ENCODE measurements at regions not wholly inside any gene's neighbourhood (a gene's known extent, or its start where the extent isn't known, plus 50 kb on each side); places are given as distances from the start of the nearest gene placed in this dataset.

DNA sequence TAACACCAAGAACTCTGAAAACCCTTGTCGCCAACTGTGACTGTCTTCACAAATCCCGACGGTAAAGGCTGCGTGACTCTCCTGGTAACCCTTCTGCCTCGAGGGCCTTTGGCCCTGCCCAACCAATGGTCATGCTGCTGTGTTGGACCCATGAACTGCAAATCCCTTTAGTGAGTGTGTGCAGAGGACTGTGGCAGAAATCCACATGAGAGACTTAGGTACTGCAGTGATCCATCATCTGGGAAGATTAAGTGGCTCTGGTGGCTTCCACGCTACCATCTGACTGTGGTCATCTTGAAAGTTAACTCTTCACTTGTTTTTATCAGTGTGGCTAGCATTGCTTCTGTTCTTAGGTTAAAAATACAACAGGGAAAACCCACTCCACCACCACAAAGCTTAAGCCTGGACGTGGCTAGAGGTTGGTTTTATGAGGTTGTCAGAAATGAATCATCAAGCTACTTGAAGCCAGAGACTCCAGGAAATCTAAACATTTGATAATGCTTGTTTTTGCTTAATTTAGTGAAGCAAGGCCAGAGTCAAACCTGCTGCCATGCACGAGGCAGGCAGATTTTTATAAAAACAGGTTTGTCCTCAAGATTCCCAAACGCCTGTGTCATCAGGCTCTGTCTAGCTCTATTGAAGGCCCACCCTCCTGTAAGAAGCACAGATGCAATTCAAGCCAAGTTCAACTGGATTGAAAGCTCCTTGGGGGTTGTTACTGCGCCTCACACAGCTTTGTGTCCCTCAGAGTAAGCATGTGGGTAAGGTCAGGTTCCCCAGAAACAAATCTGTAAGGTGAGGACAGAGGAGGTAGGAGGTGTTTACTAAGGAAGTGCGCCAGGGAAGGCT is 52.7 kb upstream of the ERCC6L2 start:
- Histone ChIP-seq H3F3A (ENCODE audit: control insufficient read depth, insufficient read depth) (no peaks in the 10 kb centered on the region), H3K4me2 (ENCODE audit: low read length) (no peak overlapping the region), H3K9me3 (ENCODE audit: control insufficient read depth, insufficient read depth, low read length) (no peaks in the 10 kb centered on the region), H3K36me3 (ENCODE audit: control insufficient read depth, low read length) (no peaks in the 10 kb centered on the region), H3K79me2 (ENCODE audit: control insufficient read depth, low read length) (no peaks in the 10 kb centered on the region), H3K4me3 (ENCODE audit: low read length) (no peak overlapping the region), H3K27ac (ENCODE audit: low read depth, low read length) (no peak overlapping the region), H3K27me3 (ENCODE audit: control insufficient read depth, low read length) (peaks cover 14% of the 10 kb centered on the region), H3K9me2 (replicated peaks; ENCODE audit: control insufficient read depth, low read length) (no peaks in the 10 kb centered on the region), H3K4me1 (ENCODE audit: control insufficient read depth, low read length) (no peaks in the 10 kb centered on the region), H4K20me1 (ENCODE audit: control insufficient read depth, insufficient read depth, low read depth, low read length) (no peaks in the 10 kb centered on the region)
- TF ChIP-seq EZH2phosphoT487 (IDR thresholded peaks at IDR 0.05; ENCODE audit: borderline replicate concordance, low read length), result no peak
- TF ChIP-seq, protein P1, sequence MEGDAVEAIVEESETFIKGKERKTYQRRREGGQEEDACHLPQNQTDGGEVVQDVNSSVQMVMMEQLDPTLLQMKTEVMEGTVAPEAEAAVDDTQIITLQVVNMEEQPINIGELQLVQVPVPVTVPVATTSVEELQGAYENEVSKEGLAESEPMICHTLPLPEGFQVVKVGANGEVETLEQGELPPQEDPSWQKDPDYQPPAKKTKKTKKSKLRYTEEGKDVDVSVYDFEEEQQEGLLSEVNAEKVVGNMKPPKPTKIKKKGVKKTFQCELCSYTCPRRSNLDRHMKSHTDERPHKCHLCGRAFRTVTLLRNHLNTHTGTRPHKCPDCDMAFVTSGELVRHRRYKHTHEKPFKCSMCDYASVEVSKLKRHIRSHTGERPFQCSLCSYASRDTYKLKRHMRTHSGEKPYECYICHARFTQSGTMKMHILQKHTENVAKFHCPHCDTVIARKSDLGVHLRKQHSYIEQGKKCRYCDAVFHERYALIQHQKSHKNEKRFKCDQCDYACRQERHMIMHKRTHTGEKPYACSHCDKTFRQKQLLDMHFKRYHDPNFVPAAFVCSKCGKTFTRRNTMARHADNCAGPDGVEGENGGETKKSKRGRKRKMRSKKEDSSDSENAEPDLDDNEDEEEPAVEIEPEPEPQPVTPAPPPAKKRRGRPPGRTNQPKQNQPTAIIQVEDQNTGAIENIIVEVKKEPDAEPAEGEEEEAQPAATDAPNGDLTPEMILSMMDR (IDR thresholded peaks at IDR 0.05; ENCODE audit: low read depth, low read length, poor library complexity, severe bottlenecking), result no peak

DNA sequence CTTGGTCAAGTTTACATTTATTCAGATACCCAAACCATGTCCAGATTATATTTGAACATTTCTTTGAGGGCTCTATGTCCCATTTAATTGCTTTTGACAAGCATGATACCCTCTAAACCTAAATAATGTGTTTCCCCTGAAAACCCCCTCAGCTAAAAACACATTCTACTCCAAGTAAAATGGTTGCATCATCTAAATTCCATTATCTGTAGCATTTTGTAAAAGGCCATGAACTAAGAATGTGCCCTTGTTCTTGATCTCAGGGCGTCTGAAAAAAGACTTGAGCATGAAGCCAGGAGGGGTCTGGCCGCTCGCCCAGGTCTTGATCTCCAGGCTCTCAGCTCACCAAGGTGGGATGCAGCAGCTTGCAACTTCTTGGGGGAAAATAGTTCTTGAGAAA is 53.5 kb upstream of the ERCC6L2 start:
- Histone ChIP-seq H3K79me2 (ENCODE audit: control insufficient read depth, low read length) (no peaks in the 10 kb centered on the region), H3K9me2 (replicated peaks; ENCODE audit: control insufficient read depth, low read length) (no peaks in the 10 kb centered on the region), H3K4me1 (ENCODE audit: control insufficient read depth, low read length) (no peaks in the 10 kb centered on the region), H3K9me3 (ENCODE audit: control insufficient read depth, insufficient read depth, low read length) (no peaks in the 10 kb centered on the region), H3F3A (ENCODE audit: control insufficient read depth, insufficient read depth) (no peaks in the 10 kb centered on the region), H3K4me2 (ENCODE audit: low read length) (no peak overlapping the region), H4K20me1 (ENCODE audit: control insufficient read depth, insufficient read depth, low read depth, low read length) (no peaks in the 10 kb centered on the region), H3K36me3 (ENCODE audit: control insufficient read depth, low read length) (no peaks in the 10 kb centered on the region), H3K27ac (ENCODE audit: low read depth, low read length) (no peak overlapping the region), H3K27me3 (ENCODE audit: control insufficient read depth, low read length) (peaks cover 14% of the 10 kb centered on the region), H3K4me3 (ENCODE audit: low read length) (no peak overlapping the region)
- TF ChIP-seq, protein P1 (IDR thresholded peaks at IDR 0.05; ENCODE audit: low read depth, low read length, poor library complexity, severe bottlenecking), result no peak
- no peak for TF ChIP-seq EZH2phosphoT487 (IDR thresholded peaks at IDR 0.05; ENCODE audit: borderline replicate concordance, low read length)

DNA sequence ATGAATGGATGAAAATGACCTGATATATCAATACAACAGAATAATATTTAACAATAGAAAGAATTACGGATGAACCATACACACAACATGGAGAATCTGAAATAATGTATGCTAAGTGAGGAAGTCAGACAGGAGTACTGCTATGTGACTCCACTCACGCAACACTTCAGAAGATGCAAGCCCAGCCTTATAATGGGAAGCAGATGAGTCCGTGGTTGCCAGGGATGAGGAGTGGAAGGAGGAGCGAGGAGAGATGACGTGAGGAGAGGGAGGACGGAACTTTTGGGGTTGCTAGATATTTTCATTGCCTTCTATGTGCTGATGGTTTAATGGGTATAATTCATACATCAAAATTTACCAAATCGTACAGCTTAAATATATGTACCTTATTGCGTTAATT is 55.4 kb upstream of the ERCC6L2 start:
- Histone ChIP-seq H3F3A (ENCODE audit: control insufficient read depth, insufficient read depth) (no peaks in the 10 kb centered on the region), H3K4me2 (ENCODE audit: low read length) (no peak overlapping the region)

DNA sequence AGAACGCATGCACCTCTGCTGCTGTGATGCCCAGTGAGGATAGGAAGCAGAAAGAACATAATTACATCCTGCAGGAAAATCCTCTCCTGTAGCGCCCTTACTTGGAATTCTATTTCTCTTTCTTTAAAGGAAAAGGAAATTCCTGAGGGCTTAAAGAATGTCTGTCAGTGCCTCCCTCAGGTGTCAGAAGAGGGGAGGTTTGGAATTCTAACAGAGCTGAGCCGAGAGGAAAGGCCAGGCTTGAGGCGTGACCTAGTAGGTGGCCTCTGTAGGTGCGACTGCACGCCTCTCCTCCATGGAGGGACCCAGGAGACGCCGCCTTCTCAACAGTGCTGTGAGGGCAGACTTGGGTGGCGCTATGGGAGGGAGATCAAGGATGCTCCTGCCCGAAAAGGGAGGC is 55.9 kb upstream of the ERCC6L2 start:
- Histone ChIP-seq H3K9me2 (replicated peaks; ENCODE audit: control insufficient read depth, low read length) (no peaks in the 10 kb centered on the region), H3K27me3 (ENCODE audit: control insufficient read depth, low read length) (peaks cover 14% of the 10 kb centered on the region), H4K20me1 (ENCODE audit: control insufficient read depth, insufficient read depth, low read depth, low read length) (no peaks in the 10 kb centered on the region), H3K36me3 (ENCODE audit: control insufficient read depth, low read length) (no peaks in the 10 kb centered on the region), H3F3A (ENCODE audit: control insufficient read depth, insufficient read depth) (no peaks in the 10 kb centered on the region), H3K4me3 (ENCODE audit: low read length) (no peak overlapping the region), H3K4me2 (ENCODE audit: low read length) (no peak overlapping the region), H3K4me1 (ENCODE audit: control insufficient read depth, low read length) (no peaks in the 10 kb centered on the region), H3K9me3 (ENCODE audit: control insufficient read depth, insufficient read depth, low read length) (no peaks in the 10 kb centered on the region), H3K79me2 (ENCODE audit: control insufficient read depth, low read length) (no peaks in the 10 kb centered on the region), H3K27ac (ENCODE audit: low read depth, low read length) (no peak overlapping the region)
- TF ChIP-seq, protein P1 (IDR thresholded peaks at IDR 0.05; ENCODE audit: low read depth, low read length, poor library complexity, severe bottlenecking), result no peak
- no peak for TF ChIP-seq EZH2phosphoT487 (IDR thresholded peaks at IDR 0.05; ENCODE audit: borderline replicate concordance, low read length)

More for the DNA sequence above, 55.4 kb upstream of the ERCC6L2 start:
- Histone ChIP-seq H4K20me1 (ENCODE audit: control insufficient read depth, insufficient read depth, low read depth, low read length) (no peaks in the 10 kb centered on the region), H3K27ac (ENCODE audit: low read depth, low read length) (no peak overlapping the region), H3K9me2 (replicated peaks; ENCODE audit: control insufficient read depth, low read length) (no peaks in the 10 kb centered on the region), H3K4me3 (ENCODE audit: low read length) (no peak overlapping the region), H3K4me1 (ENCODE audit: control insufficient read depth, low read length) (no peaks in the 10 kb centered on the region), H3K36me3 (ENCODE audit: control insufficient read depth, low read length) (no peaks in the 10 kb centered on the region), H3K79me2 (ENCODE audit: control insufficient read depth, low read length) (no peaks in the 10 kb centered on the region), H3K9me3 (ENCODE audit: control insufficient read depth, insufficient read depth, low read length) (no peaks in the 10 kb centered on the region), H3K27me3 (ENCODE audit: control insufficient read depth, low read length) (peaks cover 14% of the 10 kb centered on the region)
- TF ChIP-seq EZH2phosphoT487 (IDR thresholded peaks at IDR 0.05; ENCODE audit: borderline replicate concordance, low read length), result no peak
